Stomach (tissue), 4 donors: ENCODE measurements at regions not wholly inside any gene's neighbourhood (a gene's known extent, or its start where the extent isn't known, plus 50 kb on each side); places are given as distances from the start of the nearest gene placed in this dataset.

Source experiments
- POLR2AphosphoS5 ChIP-seq, 3 donors: sonication (generic); formaldehyde crosslinking; IDR thresholded peaks; one replicate each; pipeline ENCODE4 v1.6.1; 2016; ENCODE audit warnings: antibody characterized with exemption in 3 of 3
- TF ChIP-seq, protein P1 (sequence below), 7 experiments: fragments of 450-650 bp in 4 of 7; fragments of 200-600 bp in 3 of 7; sonication (generic) in 3 of 7; IDR thresholded peaks; one replicate each; pipeline ENCODE4 v1.5.1; 2016 to 2019; ENCODE audit warnings: antibody characterized with exemption in 7 of 7, control low read depth in 2 of 7, mild to moderate bottlenecking in 1 of 7

DNA sequence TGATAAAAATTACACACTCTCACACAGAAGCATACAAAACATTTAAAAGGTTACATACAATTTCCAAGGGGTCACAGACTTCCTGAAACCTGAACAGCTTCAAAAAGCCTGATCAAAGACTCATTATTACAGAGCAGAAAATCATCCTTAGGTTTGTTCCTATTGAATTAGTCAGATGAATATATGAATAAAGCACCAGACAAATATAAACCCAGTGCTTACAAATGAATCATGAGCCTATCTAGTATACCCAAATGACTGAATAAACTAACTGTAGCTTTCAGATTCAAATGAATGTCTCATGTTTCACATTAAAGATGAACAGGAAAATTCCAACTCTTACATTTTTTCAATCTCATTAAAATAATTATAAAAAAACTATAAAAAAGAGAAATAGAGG is 550.3 kb downstream of the SUCLG1 start:
- TF ChIP-seq, protein P1, sequence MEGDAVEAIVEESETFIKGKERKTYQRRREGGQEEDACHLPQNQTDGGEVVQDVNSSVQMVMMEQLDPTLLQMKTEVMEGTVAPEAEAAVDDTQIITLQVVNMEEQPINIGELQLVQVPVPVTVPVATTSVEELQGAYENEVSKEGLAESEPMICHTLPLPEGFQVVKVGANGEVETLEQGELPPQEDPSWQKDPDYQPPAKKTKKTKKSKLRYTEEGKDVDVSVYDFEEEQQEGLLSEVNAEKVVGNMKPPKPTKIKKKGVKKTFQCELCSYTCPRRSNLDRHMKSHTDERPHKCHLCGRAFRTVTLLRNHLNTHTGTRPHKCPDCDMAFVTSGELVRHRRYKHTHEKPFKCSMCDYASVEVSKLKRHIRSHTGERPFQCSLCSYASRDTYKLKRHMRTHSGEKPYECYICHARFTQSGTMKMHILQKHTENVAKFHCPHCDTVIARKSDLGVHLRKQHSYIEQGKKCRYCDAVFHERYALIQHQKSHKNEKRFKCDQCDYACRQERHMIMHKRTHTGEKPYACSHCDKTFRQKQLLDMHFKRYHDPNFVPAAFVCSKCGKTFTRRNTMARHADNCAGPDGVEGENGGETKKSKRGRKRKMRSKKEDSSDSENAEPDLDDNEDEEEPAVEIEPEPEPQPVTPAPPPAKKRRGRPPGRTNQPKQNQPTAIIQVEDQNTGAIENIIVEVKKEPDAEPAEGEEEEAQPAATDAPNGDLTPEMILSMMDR (IDR thresholded peaks at IDR 0.05), result no peak
- no peak for TF ChIP-seq POLR2AphosphoS5 (IDR thresholded peaks at IDR 0.05)
